ENCODE measurements at regions not wholly inside any gene's neighbourhood (a gene's known extent, or its start where the extent isn't known, plus 50 kb on each side); places are given as distances from the start of the nearest gene placed in this dataset.
"Not testable (repeated sequence)": the region's sequence is repeated elsewhere in the genome, so short reads cannot be mapped to it uniquely, and the experiment has no call there.

DNA sequence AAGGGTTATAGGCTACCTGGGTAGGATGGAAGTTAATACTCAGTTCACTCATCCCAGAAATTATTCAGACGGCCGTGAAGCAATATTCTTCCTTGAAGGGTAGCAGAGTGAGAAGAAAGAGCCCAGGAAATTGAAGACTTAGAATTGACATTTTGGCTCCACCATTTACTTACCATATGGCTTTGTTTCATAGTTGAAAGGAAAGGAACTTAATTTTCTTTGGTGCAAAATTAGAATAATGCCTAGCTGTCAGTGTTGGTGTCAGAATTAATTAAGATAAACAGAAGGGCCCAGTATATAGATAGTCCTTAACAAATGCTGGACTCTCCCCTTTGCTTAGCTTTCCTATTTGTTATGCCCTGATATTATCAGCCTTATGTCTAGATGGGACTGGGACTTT is 263.2 kb downstream of the KCNJ3 start:
- FAIRE-seq, result no peak

- no peak for FAIRE-seq
Measured at GRCh38 chr2:154960802-154961583, 262.5 kb downstream of the KCNJ3 start.

DNA sequence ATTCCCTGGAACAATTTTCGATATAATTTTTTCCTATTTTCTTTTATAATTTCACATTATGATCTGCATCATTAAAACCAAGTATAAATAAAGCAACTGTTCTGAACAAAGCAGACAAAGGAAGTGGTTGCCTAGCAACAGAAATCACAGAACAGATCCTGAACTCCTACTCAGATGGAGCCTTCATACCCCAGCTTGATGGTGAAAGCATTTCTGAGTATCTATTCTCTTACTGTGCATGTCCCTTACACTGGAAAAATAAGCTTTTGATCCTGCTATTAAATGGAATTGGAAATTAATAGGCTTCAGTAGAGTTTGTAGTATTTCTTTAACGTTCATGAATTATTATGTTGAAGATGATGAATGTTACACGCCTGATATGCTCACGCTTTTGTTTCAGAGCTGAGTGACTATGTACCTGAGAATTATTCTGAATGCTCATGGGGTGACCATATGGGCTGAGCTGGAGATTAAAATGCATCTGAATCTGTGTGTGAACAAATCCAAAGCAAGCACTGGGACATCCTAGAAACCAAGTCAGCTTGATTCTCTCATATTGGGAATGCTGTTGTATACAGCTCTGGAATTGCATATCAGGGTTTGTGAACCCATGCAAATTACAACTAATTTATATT is 254.0 kb downstream of the KCNJ3 start:
- FAIRE-seq, result no peak

DNA sequence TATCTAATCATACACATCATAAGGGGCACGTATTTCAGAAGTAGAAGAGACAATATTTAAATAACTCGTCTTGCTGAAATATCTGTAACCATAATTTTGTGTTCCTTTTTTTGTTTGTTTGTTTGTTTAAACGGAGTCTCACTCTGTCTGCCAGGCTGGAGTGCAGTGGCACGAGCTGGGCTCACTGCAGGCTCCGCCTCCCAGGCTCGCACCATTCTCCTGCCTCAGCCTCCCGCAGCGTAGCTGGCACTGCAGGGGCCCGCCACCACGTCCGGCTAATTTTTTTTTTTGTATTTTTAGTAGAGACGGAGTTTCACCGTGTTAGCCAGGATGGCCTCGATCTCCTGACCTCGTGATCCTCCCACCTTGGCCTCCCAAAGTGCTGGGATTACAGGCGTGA is 248.9 kb downstream of the KCNJ3 start:
- FAIRE-seq, result not testable (repeated sequence)

GRCh38 chr2:154945984-154946383 is 247.5 kb downstream of the KCNJ3 start:
- no peak for FAIRE-seq

- no peak for FAIRE-seq
Measured at GRCh38 chr2:154941379-154941778, 242.9 kb downstream of the KCNJ3 start.

GRCh38 chr2:154934213-154934612 is 235.7 kb downstream of the KCNJ3 start:
- no peak for FAIRE-seq

- no peak for FAIRE-seq
Measured at GRCh38 chr2:154924531-154924930, 226.0 kb downstream of the KCNJ3 start.

DNA sequence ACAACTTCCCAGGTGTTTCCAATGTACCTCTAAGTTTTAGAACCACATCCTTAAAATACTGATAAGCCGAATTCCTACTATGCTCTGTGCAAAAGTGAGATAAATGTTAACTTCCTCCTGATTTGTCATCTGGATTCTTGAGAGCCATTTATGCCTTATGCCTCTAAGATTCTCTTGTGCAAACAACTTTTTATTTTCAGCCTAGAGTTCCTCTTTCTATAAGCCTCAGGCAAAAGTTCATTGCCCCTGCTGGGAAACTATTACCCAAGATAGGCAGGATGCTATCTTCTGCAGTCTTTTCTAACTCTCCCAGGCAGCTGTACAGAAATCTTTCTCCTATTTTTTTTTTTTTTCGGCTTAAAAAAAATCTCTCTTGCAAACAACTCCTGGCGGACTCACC is 216.1 kb downstream of the KCNJ3 start:
- FAIRE-seq, result no peak

GRCh38 chr2:154912215-154912614 is 213.7 kb downstream of the KCNJ3 start:
- FAIRE-seq, result no peak

GRCh38 chr2:154911729-154912128 is 213.2 kb downstream of the KCNJ3 start:
- no peak for FAIRE-seq

DNA sequence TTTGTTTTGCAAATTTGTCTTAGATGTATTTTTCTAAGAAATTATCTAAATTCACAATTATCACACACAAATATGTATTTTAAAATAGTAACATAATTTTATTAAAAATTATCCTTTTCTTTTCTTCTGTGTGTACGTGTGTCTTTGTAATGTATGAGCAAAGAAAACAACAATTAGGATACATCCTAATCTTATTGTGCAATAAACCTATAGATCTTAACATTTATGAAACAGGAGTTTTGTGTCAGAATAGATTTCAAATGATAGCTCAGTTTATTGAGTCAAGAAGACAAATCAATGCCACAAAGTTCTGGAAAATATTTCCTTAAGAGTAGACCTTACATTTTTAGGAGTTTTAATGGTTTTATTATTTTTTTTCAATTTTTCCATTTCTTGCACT is 212.2 kb downstream of the KCNJ3 start:
- no peak for FAIRE-seq

- FAIRE-seq, result no peak
Measured at GRCh38 chr2:154908327-154908726, 209.8 kb downstream of the KCNJ3 start.
